NCI-H2107 (cell line): ENCODE measurements at regions not wholly inside any gene's neighbourhood (a gene's known extent, or its start where the extent isn't known, plus 50 kb on each side); places are given as distances from the start of the nearest gene placed in this dataset.
"Not testable (repeated sequence)": the region's sequence is repeated elsewhere in the genome, so short reads cannot be mapped to it uniquely, and the experiment has no call there.

Experiments
- DNase-seq: peaks from one replicate; lab custom pipeline; 2025; lab: John Stamatoyannopoulos, UW

- no peak for DNase-seq
Observed at GRCh38 chr7:65453341-65454030, 79.8 kb downstream of the ZNF92 start.

GRCh38 chr7:65454469-65454868 lies 80.8 kb downstream of the ZNF92 start:
- DNase-seq = no peak

GRCh38 chr7:65455050-65455449 lies 81.4 kb downstream of the ZNF92 start:
- not testable (repeated sequence) for DNase-seq

- DNase-seq = no peak
Observed at GRCh38 chr7:65457705-65458104, 84.0 kb downstream of the ZNF92 start.

GRCh38 chr7:65459438-65459837 lies 85.8 kb downstream of the ZNF92 start:
- no peak for DNase-seq

GRCh38 chr7:65462148-65462716 lies 88.6 kb downstream of the ZNF92 start:
- no peak for DNase-seq

GRCh38 chr7:65463184-65463583 lies 89.5 kb downstream of the ZNF92 start:
- no peak for DNase-seq

GRCh38 chr7:65469919-65470558 lies 96.4 kb downstream of the ZNF92 start:
- not testable (repeated sequence) for DNase-seq

GRCh38 chr7:65471587-65471986 lies 97.9 kb downstream of the ZNF92 start:
- no peak for DNase-seq

GRCh38 chr7:65475040-65475726 lies 101.5 kb downstream of the ZNF92 start:
- DNase-seq = no peak

GRCh38 chr7:65475734-65476319 lies 102.2 kb downstream of the ZNF92 start:
- no peak for DNase-seq

GRCh38 chr7:65477326-65477725 lies 103.7 kb downstream of the ZNF92 start:
- peak; percentile 2 for DNase-seq

- no peak for DNase-seq
Observed at GRCh38 chr7:65489260-65489767, 115.7 kb downstream of the ZNF92 start.

- not testable (repeated sequence) for DNase-seq
Observed at GRCh38 chr7:65496697-65497096, 123.0 kb downstream of the ZNF92 start.

GRCh38 chr7:65503434-65504152 lies 129.9 kb downstream of the ZNF92 start:
- DNase-seq = no peak

- not testable (repeated sequence) for DNase-seq
Observed at GRCh38 chr7:65504504-65505319, 131.1 kb downstream of the ZNF92 start.

GRCh38 chr7:65505320-65505633 lies 131.6 kb downstream of the ZNF92 start:
- not testable (repeated sequence) for DNase-seq

GRCh38 chr7:65508581-65509367 lies 135.1 kb downstream of the ZNF92 start:
- not testable (repeated sequence) for DNase-seq

- no peak for DNase-seq
Observed at GRCh38 chr7:65509368-65510186, 135.9 kb downstream of the ZNF92 start.
